Muscle of back (tissue), 3 donors: ENCODE measurements at regions not wholly inside any gene's neighbourhood (a gene's known extent, or its start where the extent isn't known, plus 50 kb on each side); places are given as distances from the start of the nearest gene placed in this dataset.

ENCODE experiments used
- DNase-seq, 3 donors: peaks; one replicate each; pipeline versions ENCODE4 v3.0.0 to v3.0.0-alpha.2; 2013

DNA sequence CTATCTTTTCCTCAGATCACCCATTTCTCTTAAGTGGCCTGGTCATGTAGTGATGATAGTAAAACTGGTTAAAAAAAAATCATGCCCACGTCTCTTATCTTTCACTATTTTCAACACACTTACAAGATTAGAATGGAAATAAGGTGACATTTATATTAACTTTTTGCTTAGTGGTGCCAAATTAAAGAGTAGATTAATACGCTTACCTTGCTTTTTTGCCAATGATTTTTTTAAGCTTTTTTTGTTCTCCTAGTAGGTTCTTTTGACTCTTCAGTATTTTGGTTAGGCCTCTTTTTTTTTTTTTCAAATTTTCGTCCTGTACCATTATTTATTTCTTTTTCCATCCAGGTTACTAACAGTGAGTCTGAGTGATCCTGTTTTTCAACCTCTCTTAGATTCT, 147.9 kb downstream of the PTCSC3 start:
- no peak for DNase-seq

DNA sequence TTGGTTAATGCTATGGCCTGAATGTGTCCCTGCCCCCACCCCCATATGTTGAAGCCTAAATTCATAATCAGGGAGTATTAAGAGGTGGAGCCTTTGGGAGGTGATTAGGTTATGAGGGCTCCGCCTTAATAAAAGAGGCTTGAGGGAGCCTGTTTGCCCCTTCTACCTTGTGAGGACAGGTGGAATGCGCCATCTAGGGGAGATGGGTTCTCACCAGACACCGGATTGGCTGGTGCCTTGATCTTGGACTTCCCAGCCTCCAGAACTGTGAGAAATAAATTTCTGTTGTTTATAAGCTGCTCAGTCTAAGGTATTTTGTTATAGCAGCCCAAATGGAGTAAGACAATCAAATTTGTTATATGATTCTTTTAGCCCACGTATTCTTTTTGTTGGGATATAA, 148.3 kb downstream of the PTCSC3 start:
- no peak for DNase-seq

DNA sequence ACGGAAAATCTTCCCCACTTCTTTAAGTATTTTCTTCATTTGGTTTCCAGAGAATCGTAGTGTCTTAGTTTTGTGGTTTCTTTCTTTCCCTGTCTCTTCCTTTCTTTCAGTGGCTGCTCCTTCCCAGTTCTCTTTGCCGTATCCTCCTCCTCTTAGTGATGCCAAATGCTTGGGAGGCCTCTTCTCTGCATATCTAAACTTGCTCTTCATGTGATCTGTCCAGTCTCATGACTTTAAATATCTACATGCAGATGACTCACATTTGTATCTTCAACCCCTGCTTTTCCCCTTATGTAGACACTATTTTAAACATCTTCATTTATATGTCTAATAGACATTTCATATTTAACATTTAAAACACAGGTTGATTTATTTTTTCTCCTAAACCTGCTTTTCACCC, 149.2 kb downstream of the PTCSC3 start:
- no peak for DNase-seq

DNA sequence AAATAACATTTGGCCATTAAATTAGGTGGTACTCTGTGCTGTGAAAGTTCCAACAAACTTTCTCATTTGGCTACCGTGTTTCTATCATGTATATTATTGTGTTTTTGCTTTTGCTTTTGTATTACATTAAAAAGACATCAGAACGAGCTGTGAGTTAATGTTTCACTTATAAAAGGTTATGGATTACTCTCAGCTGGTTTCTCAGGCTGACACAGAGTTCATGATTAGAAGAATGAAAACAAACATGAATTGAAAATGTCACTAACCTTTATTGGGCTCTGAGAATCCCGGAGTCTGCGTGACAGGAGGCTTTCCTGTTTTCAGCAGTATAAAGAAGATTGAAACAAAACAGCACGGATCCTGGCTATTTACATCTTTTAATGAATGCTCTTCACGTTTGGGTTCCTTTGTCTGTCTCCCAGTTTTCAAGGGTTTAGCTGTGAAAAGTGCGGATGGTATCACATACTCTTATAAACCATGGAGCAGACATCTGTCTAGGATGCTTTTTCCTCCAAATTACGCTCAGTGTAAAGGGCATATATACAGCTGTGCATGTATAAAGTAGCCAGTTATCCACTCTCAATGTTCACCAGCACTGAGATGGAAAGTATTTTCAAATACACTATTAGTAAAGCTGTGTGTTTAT, 153.6 kb downstream of the PTCSC3 start:
- DNase-seq, result no peak

DNA sequence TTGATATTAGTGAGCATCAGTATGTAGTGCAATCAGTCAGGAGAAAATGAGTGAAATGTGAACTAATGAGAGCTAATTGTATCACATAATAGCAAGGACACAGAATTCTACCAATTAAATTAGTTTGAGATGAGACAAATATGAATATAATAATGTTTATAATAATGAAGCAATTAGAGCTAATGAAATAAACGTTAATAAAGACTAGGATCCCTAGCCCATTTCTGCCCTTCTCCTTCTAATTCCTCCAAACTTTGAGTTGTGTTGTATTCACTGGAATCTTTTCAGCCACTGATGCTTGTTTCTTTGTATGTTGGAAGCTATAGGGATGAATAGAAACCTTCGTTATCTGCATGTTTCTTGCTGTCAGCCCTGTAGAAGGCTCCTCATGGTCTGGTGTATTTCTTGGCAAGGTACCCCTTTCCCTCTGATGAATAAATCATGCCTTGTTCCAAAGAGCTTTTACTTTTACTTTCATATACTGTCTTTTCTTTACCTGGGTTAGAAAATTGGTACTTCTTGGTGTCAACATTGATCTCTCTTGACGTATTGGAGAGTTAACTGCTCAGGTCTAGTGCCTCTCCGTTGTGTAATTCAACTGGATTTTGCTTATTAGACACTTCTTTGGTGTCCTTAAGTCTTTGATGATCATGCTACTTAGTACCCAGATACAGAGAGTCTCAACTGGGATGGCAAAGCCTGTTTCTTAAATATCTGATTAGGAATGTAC, 154.8 kb downstream of the PTCSC3 start:
- no peak for DNase-seq

DNA sequence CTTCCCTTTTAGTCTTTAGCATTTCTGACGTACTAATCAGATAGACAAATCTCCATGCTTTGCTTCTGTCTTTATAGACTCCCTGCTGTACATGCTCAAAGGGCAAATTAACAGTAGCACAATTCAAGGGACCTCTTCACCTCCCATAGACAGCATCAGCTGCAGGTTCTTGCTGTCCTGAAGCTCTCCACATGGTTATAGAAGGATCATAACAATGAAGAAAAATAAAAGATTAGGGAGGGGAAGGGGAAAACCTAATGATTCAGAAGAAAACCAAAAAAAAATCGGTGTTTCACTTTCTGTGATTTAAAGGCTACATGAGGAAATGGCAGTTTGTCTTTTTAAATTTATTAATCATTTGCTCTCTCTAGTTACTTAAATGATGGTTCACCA, 155.5 kb downstream of the PTCSC3 start:
- no peak for DNase-seq

DNA sequence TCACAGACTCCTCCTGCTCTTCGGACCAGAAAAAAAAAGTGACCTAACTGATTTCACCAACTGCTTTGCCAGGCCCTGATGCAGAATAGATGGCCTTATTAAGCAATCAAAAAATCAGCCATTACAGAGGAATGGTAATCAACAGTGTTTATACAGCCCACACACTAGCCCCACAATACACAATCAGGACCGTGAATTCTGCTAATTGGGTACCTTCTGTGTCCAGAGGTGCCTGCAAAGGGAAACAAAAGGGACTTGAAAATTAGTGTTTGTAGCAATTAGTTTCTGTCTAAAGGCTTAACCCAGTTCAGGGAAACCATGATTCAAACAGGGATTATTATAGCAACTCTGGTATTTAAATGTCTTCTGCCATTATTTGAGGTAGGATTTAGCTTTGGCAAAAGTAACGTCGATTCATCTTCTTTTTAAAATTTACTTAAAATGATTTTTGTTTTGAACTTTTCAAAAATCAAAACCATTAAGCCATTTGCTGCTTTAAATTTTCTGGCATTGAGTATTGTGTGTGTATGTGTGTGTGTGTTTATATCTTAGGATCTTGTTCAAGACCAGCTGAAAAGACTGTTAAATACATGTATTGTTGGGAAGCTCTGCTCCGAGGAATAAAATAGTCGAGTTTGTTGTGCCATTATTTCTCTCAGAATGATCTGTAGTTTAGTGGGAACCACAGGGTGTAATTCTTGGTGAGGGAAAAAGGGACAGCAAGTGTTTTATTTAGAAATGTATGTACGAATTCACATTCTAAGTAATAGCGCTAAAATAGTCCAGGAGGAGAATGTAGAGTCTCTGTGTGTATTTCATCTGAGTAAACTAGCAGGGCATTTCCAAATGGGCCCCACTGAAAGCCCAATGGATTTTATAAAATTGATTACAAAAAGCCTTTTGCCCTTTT, 156.1 kb downstream of the PTCSC3 start:
- DNase-seq, result no peak

DNA sequence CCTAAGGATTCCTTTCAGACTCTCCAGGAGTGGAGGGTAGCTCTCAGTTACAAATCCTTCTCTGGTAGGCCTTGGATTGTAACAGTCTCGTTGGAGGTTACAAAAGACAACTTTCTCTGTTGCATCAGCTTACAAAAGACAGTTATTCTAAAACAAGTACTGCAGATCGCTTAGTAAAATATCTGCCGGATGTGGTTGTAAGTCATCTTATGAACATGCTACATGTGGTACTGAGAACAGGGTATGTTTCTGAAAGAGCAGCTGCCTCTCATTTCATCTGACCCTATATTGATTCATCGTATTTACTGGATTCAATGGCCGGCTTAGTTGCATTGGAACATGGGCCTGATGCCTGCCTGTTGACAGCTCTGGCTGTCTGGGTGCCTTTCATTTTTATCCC, 157.4 kb downstream of the PTCSC3 start:
- no peak for DNase-seq

DNA sequence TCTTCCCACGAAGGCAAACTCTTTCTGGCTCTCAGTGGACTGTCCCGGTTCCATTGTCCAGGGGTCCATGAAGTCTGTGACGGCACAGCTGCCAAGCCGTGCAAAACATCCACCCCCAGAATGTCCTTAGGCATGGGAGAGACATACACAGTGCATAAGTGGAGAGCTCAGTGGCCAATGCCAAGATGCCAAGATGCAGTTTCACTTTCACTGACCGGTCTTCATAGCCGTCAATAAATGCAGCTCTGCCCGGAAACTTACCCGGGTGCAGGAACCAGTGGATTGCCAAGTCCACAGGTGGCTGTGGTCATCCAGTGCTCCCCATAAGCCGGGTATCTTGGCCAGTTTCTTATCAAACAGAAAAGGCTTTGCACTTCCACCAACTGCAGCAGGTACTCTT, 162.3 kb downstream of the PTCSC3 start:
- DNase-seq, result no peak

DNA sequence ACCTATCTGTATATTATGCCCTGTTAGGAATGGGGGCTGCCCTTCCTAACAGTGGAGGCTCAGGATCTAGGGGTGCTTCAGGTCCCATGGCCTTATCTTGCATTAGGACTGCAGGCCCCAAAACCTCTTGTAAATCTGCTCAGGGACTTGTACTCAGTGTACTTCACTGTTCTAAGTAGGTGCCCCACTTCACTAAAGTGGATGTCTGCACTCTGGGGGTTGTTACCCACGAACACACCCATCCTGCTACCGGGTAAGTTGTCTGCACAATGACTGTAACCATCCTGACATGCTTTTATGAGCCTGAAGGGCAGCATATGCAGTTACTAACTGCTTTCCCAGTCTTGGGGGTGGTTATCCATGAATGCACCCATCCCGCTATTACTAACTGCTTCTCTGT, 163.0 kb downstream of the PTCSC3 start:
- no peak for DNase-seq

DNA sequence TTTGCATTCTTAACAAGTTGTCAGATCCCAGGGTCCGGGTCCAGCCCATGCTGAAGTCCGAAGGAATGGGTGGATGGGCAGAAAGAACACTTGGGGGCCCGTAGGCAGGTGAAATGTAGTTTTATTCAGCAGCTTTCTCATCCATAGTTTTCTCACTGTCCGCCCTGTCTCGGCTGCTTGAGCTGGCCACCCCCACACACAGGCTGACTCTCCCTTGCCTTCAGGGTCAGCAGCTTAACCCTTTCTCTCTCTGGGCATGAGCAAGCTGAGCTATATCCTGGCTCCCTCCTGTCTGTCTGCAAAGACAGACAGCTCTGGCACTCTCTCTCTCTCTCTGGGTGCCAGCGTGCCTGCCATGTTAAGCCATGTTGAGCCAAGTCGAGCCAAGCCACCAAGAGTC, 163.9 kb downstream of the PTCSC3 start:
- no peak for DNase-seq

DNA sequence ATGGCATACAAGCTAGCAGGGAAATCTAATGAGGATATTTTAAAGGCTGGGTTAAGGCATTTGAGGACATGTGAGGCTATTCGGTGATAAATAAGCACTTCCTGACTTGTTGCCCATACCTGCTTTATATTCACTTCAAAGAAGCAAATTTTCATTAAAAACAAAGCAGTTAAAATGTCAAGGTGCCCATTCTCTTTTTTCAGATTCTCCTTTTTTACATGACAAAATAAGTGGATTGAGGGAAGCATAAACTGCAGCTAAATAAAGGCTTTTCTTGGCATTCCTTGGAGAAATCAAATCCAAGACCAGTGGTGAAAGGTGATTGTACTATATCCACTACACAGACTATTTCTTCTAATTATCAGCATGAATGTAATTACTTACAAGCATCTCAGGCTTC, 166.9 kb downstream of the PTCSC3 start:
- DNase-seq, result no peak

DNA sequence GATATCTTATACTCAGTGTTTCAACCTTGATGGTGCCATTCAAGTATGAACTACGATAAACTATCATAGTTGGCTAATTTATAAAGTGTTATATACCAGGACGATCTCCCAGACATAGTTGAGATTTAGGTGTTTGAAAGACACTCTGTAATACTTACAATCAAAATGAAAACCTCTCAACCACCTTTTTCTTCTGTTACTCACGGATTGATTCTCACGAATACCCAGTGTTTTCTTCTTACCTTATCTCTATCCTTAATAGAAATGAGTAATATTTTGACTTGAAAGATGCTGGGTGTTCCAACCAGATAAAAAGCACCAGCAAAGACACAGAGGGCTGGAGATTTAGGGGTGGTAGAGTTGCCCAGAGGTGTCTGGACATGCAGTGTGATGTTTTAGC, 169.9 kb downstream of the PTCSC3 start:
- DNase-seq, result no peak

DNA sequence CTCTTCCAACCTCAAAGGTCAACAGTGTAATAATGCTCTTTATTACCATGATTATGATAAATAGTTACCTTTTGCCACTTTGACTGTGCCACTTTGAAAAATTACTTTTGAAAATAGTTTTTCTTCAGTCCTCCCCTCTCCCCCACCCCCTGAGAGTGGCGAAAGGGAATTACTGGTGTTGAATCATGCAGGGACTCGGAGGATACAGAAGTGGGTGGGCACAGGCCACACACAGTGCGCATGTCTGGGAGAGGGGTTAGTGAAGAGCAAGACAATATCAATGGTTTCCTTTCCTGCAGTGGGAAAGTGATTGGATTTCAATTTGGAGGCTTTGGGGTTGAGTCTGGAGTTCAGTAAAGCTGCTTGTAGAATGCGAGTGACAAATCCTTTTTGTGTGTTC, 170.9 kb downstream of the PTCSC3 start:
- DNase-seq, result no peak

DNA sequence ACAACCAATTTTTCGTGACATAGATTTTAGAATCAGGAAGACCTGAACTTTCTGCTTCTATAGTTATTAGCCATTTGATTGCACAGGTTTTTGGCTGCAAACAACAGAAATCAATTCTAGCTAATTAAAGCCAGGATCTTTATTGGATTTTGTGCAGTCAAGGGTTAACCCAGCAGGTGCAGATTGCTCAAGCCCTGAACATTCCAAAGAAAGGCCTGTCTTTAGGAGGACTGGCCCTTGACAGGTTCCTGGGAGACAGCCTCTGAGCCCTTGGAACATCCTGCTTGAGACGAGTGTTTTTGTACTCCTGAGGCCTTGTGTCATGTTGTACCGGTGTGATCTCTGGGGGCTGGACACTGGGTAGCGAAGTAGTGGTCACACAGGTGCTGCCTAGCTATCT, 174.6 kb downstream of the PTCSC3 start:
- no peak for DNase-seq

DNA sequence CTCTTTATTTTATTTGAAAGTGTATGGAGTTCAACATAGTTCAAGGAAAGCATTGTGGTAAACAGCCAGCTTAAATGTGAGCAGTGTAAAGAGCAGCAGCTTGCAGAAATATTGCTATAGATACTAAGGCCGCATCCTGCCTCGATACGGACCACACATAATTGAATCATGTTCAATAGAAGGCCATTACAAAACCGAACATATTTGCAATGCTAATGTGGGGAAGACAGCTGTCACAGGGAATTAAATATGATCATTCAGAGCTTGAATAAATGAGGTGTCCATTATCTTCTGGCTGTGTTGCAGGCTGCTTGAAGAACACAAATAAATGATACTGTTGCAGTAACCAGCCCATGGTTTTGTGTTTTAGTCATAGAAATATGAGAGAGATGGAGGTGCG, 173.2 kb downstream of the BRMS1L start:
- no peak for DNase-seq

DNA sequence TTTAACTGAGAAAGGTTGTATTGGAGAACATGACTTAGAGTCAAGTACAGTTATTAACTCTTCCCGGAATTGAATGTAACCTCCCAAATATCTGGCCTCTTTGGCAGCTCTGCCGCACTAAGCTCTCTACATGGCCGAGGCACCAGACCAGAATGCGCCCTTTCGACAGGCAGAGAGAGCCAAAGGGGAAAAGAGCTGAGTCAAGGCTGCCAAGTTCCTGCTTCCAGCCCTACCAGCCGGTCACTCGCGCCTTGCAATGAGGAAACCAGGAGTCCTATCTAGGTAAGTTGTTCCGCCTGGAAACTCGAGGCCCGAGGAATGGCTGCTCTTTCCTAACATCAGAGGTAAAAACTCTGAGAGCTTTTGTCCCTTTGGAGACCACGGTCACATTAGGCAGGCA, 172.2 kb downstream of the BRMS1L start:
- DNase-seq, result no peak

DNA sequence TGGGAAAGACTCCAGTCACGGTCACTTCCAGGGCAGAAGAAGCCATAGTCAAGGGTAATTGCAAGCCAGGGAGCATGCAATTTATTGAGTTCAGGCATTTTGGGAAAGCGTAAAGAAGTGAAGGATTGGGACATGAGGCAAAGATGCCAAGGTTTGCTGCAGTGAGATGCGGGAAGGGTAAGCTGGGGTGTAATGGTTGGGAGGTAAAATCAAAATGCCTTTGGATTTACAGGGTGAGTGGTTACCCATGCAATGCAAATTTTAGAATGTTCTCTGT, 167.5 kb downstream of the BRMS1L start:
- no peak for DNase-seq

DNA sequence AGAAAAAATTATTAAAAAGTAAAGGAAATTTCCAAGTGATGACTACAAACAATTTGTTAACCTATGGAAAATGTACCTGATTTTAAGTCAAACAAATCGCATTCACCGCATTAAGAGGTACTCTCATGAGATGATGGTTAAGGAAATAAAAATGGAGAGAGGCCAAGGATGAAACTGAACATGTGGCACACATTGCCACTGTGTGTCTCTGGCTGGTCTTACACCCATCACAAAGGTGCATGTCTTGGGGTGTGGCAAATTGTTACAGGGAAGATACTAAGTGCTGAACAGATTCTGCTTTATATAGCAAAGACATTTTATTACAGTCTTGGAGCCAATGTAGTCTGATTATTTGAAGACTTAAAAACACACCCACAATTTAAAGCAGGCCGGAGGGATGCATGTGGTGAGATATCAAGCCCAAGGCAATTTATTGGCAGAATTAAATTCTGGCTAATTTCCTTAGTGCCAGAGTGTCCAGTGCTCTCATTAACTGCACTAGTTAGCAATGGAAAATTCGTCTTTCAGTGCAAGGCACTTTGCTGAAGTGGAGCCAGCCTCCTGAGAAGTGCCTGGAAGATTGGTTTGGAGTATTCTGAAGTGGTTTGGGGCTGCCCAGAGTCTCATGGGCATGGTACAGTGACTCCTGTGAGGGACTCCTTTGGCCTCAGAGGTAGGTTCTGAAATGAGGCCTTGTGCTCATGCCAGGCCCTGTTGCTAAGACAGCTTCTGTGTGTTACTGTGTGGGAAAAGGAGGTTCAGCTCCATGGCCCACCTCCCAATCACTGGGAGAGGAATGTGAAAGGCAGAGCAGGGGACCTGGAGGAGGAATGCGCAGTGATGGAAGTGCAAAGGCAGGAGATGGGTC, 166.9 kb downstream of the BRMS1L start:
- DNase-seq, result no peak

DNA sequence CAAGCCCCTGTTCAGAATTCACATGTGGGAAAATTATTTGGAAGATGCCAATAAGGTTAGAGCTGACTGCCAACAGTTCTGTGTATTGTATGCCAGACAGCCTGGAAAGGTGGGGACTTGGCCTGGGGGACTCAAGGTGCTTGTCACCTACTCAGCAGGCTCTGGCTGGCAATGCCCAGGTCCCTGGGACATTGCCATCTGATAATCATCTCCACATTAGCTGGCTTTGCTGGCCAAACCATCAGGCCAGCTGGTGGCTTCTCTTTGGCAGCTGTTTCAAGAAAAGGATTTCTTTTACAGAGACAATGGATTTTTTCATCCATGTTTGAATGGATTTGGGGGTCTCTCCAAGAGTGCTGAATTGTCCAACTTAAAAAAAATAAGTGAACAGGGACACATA, 165.2 kb downstream of the BRMS1L start:
- DNase-seq, result no peak

DNA sequence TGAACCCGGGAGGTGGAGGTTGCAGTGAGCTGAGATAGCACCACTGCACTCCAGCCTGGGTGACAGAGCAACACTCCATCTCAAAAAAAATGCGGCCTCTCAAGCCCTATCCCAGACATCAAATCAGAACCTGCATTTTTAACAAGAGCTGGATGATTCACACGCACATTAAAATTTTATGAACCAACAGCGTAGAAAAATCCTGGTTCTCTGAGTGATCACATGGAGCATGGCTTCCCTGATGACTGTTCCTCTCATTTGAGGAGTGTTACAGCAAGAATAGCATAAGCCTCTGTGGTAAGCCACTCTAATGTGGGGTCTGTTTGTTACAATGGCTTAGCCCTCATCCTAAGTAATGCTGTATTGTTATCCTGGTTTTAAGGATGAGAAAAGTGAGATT, 163.6 kb downstream of the BRMS1L start:
- DNase-seq, result no peak

DNA sequence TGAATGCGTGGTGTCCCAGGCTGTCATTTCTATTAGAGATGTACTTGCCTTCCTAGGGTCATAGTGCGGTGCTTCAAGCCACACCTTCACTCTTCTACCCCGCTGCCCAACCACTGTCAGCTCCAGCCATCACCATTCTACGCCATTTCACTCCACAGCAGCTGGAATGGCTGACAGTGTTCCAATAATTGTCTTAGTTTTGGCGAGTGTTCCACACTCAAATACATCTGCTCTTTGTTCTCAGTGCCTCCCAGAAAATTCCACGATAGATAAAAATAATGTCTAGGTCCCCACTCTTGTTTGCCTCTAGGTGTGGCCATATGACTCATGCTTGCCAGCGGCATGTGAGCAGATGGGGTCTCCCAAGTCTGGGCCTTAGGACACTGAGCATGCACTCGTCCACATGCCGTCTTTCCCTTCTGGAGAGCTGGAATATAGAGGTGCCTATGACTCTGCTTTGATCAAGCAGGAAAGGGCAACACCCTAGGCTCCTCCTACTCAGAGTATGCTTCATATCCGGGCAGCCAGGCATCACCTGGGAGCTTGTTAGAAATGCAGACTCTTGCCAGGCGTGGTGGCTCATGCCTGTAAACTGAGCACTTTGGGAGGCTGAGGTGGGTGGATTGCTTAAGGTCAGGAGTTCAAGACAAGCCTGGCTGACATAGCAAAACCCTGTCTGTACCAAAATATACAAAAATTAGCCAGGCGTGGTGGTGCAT, 163.0 kb downstream of the BRMS1L start:
- no peak for DNase-seq
